ENCODE measurements at regions not wholly inside any gene's neighbourhood (a gene's known extent, or its start where the extent isn't known, plus 50 kb on each side); places are given as distances from the start of the nearest gene placed in this dataset.

DNA sequence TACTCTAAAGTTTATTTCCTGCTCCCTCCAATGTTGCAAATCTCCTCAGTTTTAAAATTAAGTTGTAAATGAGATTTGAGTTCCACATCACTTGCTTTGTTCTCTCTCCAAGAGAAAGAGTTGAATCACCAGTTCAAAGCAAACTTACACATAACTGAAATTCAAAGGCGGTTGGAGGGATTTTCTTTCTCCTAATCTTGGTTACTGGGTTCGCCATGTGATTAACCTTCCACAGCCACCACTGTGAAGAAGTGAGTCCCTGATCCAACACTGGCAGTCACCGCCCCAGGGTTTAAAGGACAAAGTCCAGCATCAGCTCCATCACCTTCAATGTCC lies 247.1 kb downstream of the MYCN start:
- TF ChIP-seq CTCF (IDR thresholded peaks at IDR 0.05; ENCODE audit: insufficient read depth, low read length, poor library complexity, severe bottlenecking) (no peak), EZH2phosphoT487 (conservative IDR thresholded peaks at IDR 0.05; ENCODE audit: low read length) (no peak)
